PC-9 (cell line): ENCODE measurements at regions not wholly inside any gene's neighbourhood (a gene's known extent, or its start where the extent isn't known, plus 50 kb on each side); places are given as distances from the start of the nearest gene placed in this dataset.
"Not testable (repeated sequence)": the region's sequence is repeated elsewhere in the genome, so short reads cannot be mapped to it uniquely, and the experiment has no call there.

Experiments
- BruUV-seq: library from RNA; stranded (reverse); fragments of 400-500 nt; replicated peaks from 2 replicates; lab custom pipeline; 2021; lab: Mats Ljungman, UMichigan
- CTCF ChIA-PET: fragments of 300-600 bp; sonication (Branson Sonifier 250); formaldehyde crosslinking; loops from one replicate; lab custom pipeline; 2022; ENCODE audit warnings: antibody characterized with exemption; lab: Charles Lee
- POLR2A ChIA-PET: fragments of 300-600 bp; sonication (Branson Sonifier 250); formaldehyde crosslinking; loops from one replicate; lab custom pipeline; 2022; ENCODE audit warnings: antibody characterized with exemption; ENCODE audit not compliant: unreplicated experiment; lab: Charles Lee
- DNase-seq, 2 experiments: peaks; one replicate each; pipeline versions ENCODE4 v3.0.0 to v3.0.0-alpha.2; 2015 to 2022; ENCODE audit warnings: mixed read lengths in 1 of 2
- H2AFZ ChIP-seq: fragments of 200-600 bp; sonication (generic); 2 replicates; pipeline ENCODE4 v1.8.1; 2017; ENCODE audit warnings: antibody characterized with exemption
- H3F3A ChIP-seq: fragments of 200-600 bp; sonication (generic); 2 replicates; pipeline ENCODE4 v1.8.1; 2017; ENCODE audit warnings: antibody characterized with exemption, mild to moderate bottlenecking, low read depth; ENCODE audit not compliant: insufficient read depth
- H3K27ac ChIP-seq: fragments of 200-600 bp; sonication (generic); 2 replicates; pipeline ENCODE4 v1.6.1; 2016; ENCODE audit warnings: mixed run types
- H3K27me3 ChIP-seq: fragments of 200-600 bp; sonication (generic); 2 replicates; pipeline ENCODE4 v1.6.1; 2016; ENCODE audit warnings: low read depth, mixed run types; ENCODE audit not compliant: insufficient read depth
- H3K36me3 ChIP-seq: fragments of 200-600 bp; sonication (generic); 2 replicates; pipeline ENCODE4 v1.6.1; 2016; ENCODE audit warnings: low read depth, mixed run types
- H3K4me1 ChIP-seq: fragments of 200-600 bp; sonication (generic); replicated peaks from 2 replicates; pipeline ENCODE4 v1.6.1; 2016; ENCODE audit warnings: mixed run types; ENCODE audit not compliant: insufficient read depth
- H3K4me2 ChIP-seq: fragments of 200-600 bp; sonication (generic); 2 replicates; pipeline ENCODE4 v1.6.1; 2017; ENCODE audit warnings: mixed run types
- H3K4me3 ChIP-seq: fragments of 200-600 bp; sonication (generic); 2 replicates; pipeline ENCODE4 v1.6.1; 2016; ENCODE audit warnings: mixed run types
- H3K79me2 ChIP-seq: fragments of 200-600 bp; sonication (generic); 2 replicates; pipeline ENCODE4 v1.6.1; 2017; ENCODE audit warnings: low read depth, mixed run types
- H3K9me2 ChIP-seq: fragments of 200-600 bp; sonication (generic); 2 replicates; pipeline ENCODE4 v1.8.1; 2017; ENCODE audit warnings: mild to moderate bottlenecking; ENCODE audit not compliant: insufficient read depth
- H3K9me3 ChIP-seq: fragments of 200-600 bp; sonication (generic); 2 replicates; pipeline ENCODE4 v1.8.1; 2016; ENCODE audit warnings: low read depth; ENCODE audit not compliant: insufficient read depth
- H4K20me1 ChIP-seq: fragments of 200-600 bp; sonication (generic); 2 replicates; pipeline ENCODE4 v1.8.1; 2017; ENCODE audit not compliant: insufficient read depth
- CTCF ChIP-seq: fragments of 200-600 bp; sonication (generic); conservative IDR thresholded peaks from 2 replicates; pipeline ENCODE4 v1.6.1; 2017; ENCODE audit warnings: mixed run types, antibody characterized with exemption, mild to moderate bottlenecking, moderate library complexity
- EZH2 ChIP-seq: fragments of 200-600 bp; sonication (generic); IDR thresholded peaks from 2 replicates; pipeline ENCODE4 v1.8.0; 2017; ENCODE audit warnings: antibody characterized with exemption, low read depth
- intact Hi-C: fragments of 100-400 bp; cut with micrococcal nuclease; formaldehyde crosslinking; loops from one replicate; pipeline ENCODE4 v1.10.0; 2022; ENCODE audit not compliant: unreplicated experiment

DNA sequence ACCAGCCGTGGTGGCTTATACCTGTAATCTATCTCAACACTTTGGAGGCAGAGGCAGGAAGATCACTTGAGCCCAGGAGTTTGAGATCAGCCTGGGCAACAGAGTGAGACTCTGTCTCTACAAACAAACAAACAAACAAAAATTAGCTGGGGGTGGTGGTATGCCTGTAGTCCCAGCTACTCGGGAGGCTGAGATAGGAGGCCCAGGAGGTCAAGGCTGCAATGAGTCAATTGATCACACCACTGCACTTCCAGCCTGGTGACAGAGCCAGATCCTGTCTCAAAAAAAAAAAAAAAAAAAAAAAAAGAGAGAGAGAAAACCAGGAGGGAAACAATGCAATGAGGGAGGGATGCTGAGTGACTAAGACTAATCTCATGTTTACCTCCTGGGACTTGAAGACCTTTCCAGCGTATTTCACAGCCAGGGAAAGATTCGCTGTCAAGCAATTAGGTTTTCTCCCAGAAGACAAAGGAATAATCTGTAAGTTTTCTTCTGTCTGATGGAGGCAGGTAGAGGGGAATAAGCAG is 51.1 kb upstream of the MIER3 start:
- Histone ChIP-seq H3K79me2 (no peaks in the 10 kb centered on the region), H3K36me3 (no peaks in the 10 kb centered on the region), H4K20me1 (no peaks in the 10 kb centered on the region), H3K4me3 (no peak overlapping the region), H2AFZ (no peak overlapping the region), H3K4me1 (peaks cover 44% of the 10 kb centered on the region), H3K27ac (peak overlapping the region; percentile 74), H3K9me2 (no peaks in the 10 kb centered on the region), H3F3A (peaks cover 40% of the 10 kb centered on the region), H3K4me2 (peak overlapping the region; percentile 51), H3K27me3 (no peaks in the 10 kb centered on the region), H3K9me3 (0 out of 2 replicates have a peak, but pooled peaks cover 3% of the 10 kb centered on the region)
- intact Hi-C loops = no loop called here
- ChIA-PET CTCF (interaction anchor here (0.5 to 0.7 kb wide), 2 partner anchors 135 to 572 kb away, joined by 3 to 9 read pairs; no protein-coding TSS in a partner anchor), POLR2A (no interaction called here)
- DNase-seq = peak; percentile 22 to 80
- BruUV-seq = no TSS peak
- TF ChIP-seq CTCF (no peak), EZH2 (no peak)

- H3K9me2 ChIP-seq, H3K36me3 ChIP-seq, H3K79me2 ChIP-seq, intact Hi-C loops, H3K27me3 ChIP-seq, H2AFZ ChIP-seq, H3K9me3 ChIP-seq, H3K4me3 ChIP-seq, CTCF ChIA-PET, H4K20me1 ChIP-seq, POLR2A ChIA-PET, BruUV-seq: not testable (repeated sequence)
- H3K4me2 ChIP-seq = peak overlapping the region; percentile 51
- H3F3A ChIP-seq = peaks cover 40% of the 10 kb centered on the region
- peak overlapping the region; percentile 74 for H3K27ac ChIP-seq
- peak in 1 of 2 experiments; percentile 75 for DNase-seq
- H3K4me1 ChIP-seq = peaks cover 44% of the 10 kb centered on the region
Observed at GRCh38 chr5:57003566-57003965, 51.6 kb upstream of the MIER3 start.

DNA sequence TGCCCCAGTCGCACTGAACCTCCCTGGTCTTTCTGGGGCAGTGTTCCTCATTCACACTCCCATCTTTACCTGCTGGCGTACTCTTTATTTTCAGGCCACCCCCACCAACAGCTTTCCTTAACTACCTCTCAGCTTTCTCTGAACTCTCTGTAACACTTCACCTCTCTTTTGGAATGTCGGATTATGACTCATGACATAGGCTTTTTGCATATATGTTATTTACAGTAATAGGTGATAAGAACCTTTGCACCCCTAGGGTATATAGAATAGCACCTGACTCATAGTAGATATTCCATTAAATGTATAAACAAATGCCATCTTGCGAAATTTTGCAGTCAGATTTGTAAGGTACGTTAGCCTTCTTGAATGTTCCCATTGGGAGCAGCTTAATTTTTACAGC is 52.9 kb upstream of the MIER3 start:
- TF ChIP-seq EZH2 (no peak), CTCF (no peak)
- no peaks in the 10 kb centered on the region for H3K79me2 ChIP-seq
- H3K9me2 ChIP-seq = no peaks in the 10 kb centered on the region
- CTCF ChIA-PET = no interaction called here
- POLR2A ChIA-PET = interaction anchor here (0.5 to 0.8 kb wide), 2 partner anchors 53 to 437 kb away, joined by 5 to 11 read pairs; no protein-coding TSS in a partner anchor
- intact Hi-C loops = loop anchor here (1.0 kb wide), 1 partner anchor 28 kb away; no protein-coding TSS in a partner anchor
- no peaks in the 10 kb centered on the region for H3K27me3 ChIP-seq
- peak overlapping the region; percentile 66 for H3K4me2 ChIP-seq
- 0 out of 2 replicates have a peak, but pooled peaks cover 3% of the 10 kb centered on the region for H3K9me3 ChIP-seq
- no peaks in the 10 kb centered on the region for H4K20me1 ChIP-seq
- no peak overlapping the region for H2AFZ ChIP-seq
- peaks cover 40% of the 10 kb centered on the region for H3F3A ChIP-seq
- H3K4me1 ChIP-seq = peaks cover 44% of the 10 kb centered on the region
- DNase-seq = peak; percentile 42 to 99
- peak overlapping the region; percentile 13; the same call in 1 of the 2 replicates for H3K4me3 ChIP-seq
- BruUV-seq = no TSS peak
- no peaks in the 10 kb centered on the region for H3K36me3 ChIP-seq
- H3K27ac ChIP-seq = peak overlapping the region; percentile 74
